Heart right ventricle (tissue), 16 donors: ENCODE measurements at regions not wholly inside any gene's neighbourhood (a gene's known extent, or its start where the extent isn't known, plus 50 kb on each side); places are given as distances from the start of the nearest gene placed in this dataset.
A peak's percentile ranks its signal among the peaks of the same experiment; 100 is the strongest.

Experiments
- ATAC-seq, 8 donors: fragments of 200-7000 bp; cut with Tn5 transposase; one replicate each; pipeline ENCODE4 v1.9.1; 2020; ENCODE audit warnings: mild to moderate bottlenecking in 8 of 8, moderate library complexity in 8 of 8, moderate number of reproducible peaks in 1 of 8
- DNase-seq, 2 donors: peaks; one replicate each; pipeline ENCODE4 v3.0.0-alpha.2; 2020
- H3K27ac ChIP-seq, 10 donors: fragments of 200-600 bp; sonication (generic) in 2 of 10; one replicate each; pipeline versions ENCODE4 v1.5.0 to v1.8.0; 2020 to 2022; ENCODE audit warnings: mild to moderate bottlenecking in 3 of 10
- H3K27me3 ChIP-seq, 7 donors: fragments of 200-600 bp; one replicate each; pipeline ENCODE4 v1.8.0; 2021 to 2022; ENCODE audit warnings: mild to moderate bottlenecking in 2 of 7
- H3K36me3 ChIP-seq, 9 donors: fragments of 200-600 bp; sonication (generic) in 1 of 9; one replicate each; pipeline versions ENCODE4 v1.5.0 to v1.8.0; 2020 to 2022; ENCODE audit warnings: mild to moderate bottlenecking in 2 of 9
- H3K4me1 ChIP-seq, 9 donors: fragments of 200-600 bp; sonication (generic) in 1 of 9; one replicate each; pipeline versions ENCODE4 v1.5.0 to v1.8.0; 2020 to 2022; ENCODE audit warnings: mild to moderate bottlenecking in 4 of 9
- H3K4me3 ChIP-seq, 10 donors: fragments of 200-600 bp; sonication (generic) in 2 of 10; one replicate each; pipeline versions ENCODE4 v1.5.0 to v1.8.0; 2020 to 2022; ENCODE audit warnings: mild to moderate bottlenecking in 7 of 10, moderate library complexity in 2 of 10
- H3K9me3 ChIP-seq, 11 donors: fragments of 200-600 bp in 10 of 11; sonication (generic) in 2 of 11; one replicate each; pipeline versions ENCODE4 v1.5.0 to v1.8.0; 2013 to 2022; ENCODE audit warnings: mild to moderate bottlenecking in 2 of 11, control low read depth in 1 of 11, moderate library complexity in 1 of 11
- WGBS, 2 donors: extraction: QIAGEN DNeasy Blood & Tissue Kit; methylation state at CpG; one replicate each; pipeline ENCODE4 v1.1.7; 2013; ENCODE audit warnings: inconsistent platforms in 1 of 2; 5-methylcytosine and 5-hydroxymethylcytosine counted together
- intact Hi-C, 10 donors: fragments of 100-400 bp; cut with DNase I; formaldehyde crosslinking; loops; one replicate each; pipeline versions ENCODE4 v1.11.1 to v1.14.2; 2022
- TF ChIP-seq, protein P1 (sequence below), 9 donors: fragments of 200-600 bp; sonication (generic) in 2 of 9; IDR thresholded peaks; one replicate each; pipeline versions ENCODE4 v1.5.0 to v1.8.0; 2021 to 2022; ENCODE audit warnings: antibody characterized with exemption in 9 of 9, mild to moderate bottlenecking in 5 of 9, moderate library complexity in 1 of 9
- donor health status: Arrhythmogenic right ventricular cardiomyopathy.
- donor health status: ischemic (EF 13 %, LVEDD 7.1; RV severe dilation, severe dysfunction).
- donor health status: healthy with polysubstance abuse.
- donor health status: DM: no; HTN: yes; CAD: no.
- donor health status: DM: no; HTN: no; CAD: no.
- donor health status: ischemic (EF 25% LVEDD 6.9; RV normal size, moderate dysfunction).
- donor health status: ischemic (EF 25% LVEDD 5.7; RV mildly dilated, moderate dysfunction).
- donor health status: healthy.
- donor health status: DM: yes; HTN: yes; CAD: no.
- donor health status: Ischemic cardiomyopathy.
- donor health status: ischemic (EF 35%, LVEDD 5.7; RV mildly dilated, moderate dysfunction).
- donor health status: nonischemic (EF 11% LVEDD 7.7; RV severe dilation, severe dysfunction).
- donor health status: DM: yes; HTN: yes; CAD: no.
- donor health status: PGD.
- donor health status: ischemic (EF 29% LVEDD 5.4; RV normal size, mild dysfunction).
- donor health status: nonischemic (EF 23%, LVEDD 6.1; RV moderate dilation, normal function).

GRCh38 chr21:43323244-43324005, 103.5 kb downstream of the SIK1 start:
- ATAC-seq (peak; percentile 61 to 92 (median 84)), DNase-seq (peak; percentile 76 to 81)
- TF ChIP-seq, protein P1, sequence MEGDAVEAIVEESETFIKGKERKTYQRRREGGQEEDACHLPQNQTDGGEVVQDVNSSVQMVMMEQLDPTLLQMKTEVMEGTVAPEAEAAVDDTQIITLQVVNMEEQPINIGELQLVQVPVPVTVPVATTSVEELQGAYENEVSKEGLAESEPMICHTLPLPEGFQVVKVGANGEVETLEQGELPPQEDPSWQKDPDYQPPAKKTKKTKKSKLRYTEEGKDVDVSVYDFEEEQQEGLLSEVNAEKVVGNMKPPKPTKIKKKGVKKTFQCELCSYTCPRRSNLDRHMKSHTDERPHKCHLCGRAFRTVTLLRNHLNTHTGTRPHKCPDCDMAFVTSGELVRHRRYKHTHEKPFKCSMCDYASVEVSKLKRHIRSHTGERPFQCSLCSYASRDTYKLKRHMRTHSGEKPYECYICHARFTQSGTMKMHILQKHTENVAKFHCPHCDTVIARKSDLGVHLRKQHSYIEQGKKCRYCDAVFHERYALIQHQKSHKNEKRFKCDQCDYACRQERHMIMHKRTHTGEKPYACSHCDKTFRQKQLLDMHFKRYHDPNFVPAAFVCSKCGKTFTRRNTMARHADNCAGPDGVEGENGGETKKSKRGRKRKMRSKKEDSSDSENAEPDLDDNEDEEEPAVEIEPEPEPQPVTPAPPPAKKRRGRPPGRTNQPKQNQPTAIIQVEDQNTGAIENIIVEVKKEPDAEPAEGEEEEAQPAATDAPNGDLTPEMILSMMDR (IDR thresholded peaks at IDR 0.05): no peak
- Histone ChIP-seq H3K36me3 (no peaks in the 10 kb centered on the region), H3K4me1 (peaks cover 0 to 26% (median 9%) of the 10 kb centered on the region in 9 donors), H3K4me3 (no peak overlapping the region), H3K27ac (peak overlapping the region in 6 of 10 donors; percentile 14 to 67 (median 42)), H3K27me3 (no peaks in the 10 kb centered on the region), H3K9me3 (peaks cover 0 to under 1% (median 0%) of the 10 kb centered on the region in 11 donors)
- WGBS, 2 donors: 58 to 65% methylated on average over 23 of the region's 23 CpGs
- intact Hi-C loops: loop anchor here in 2 of 10 donors (2.0 to 10.0 kb wide), 2 partner anchors 15 to 331 kb away; partner anchors contain the start of genes HSF2BP (in 1 of the 2) and RRP1B (in 1 of the 2)

DNA sequence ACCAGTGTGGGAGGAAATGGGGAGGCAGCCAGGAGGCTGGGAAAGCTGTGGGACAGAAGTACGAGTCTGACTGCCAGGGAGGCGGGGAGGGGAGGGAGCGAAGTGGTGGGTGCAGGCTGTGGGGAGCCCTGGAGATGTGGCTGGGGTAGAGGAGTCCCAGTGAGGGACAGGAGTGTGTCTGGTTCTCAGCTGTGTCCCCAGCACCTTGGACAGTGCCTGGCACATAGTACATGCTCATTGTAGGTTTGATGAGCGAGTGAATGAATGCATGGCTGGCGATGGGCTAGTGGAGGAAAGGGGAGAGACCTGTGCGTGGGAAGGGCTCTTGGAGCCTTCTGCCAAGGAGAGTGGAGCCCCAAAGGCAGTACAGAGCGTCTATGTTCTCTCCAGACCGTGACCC, 104.1 kb downstream of the SIK1 start:
- Histone ChIP-seq H3K27me3 (no peaks in the 10 kb centered on the region), H3K36me3 (no peaks in the 10 kb centered on the region), H3K4me1 (peaks cover 0 to 26% (median 9%) of the 10 kb centered on the region in 9 donors), H3K9me3 (peaks cover 0 to 7% (median 4%) of the 10 kb centered on the region in 11 donors), H3K27ac (peak overlapping the region in 6 of 10 donors; percentile 14 to 67 (median 42)), H3K4me3 (no peak overlapping the region)
- peak in 1 of 2 donors; percentile 12 for DNase-seq
- 72 to 78% methylated on average over 8 of the region's 8 CpGs for WGBS, 2 donors
- TF ChIP-seq, protein P1 (IDR thresholded peaks at IDR 0.05): no peak
- intact Hi-C loops: loop anchor here in 2 of 10 donors (2.0 to 10.0 kb wide), 2 partner anchors 14 to 332 kb away; partner anchors contain the start of genes HSF2BP (in 1 of the 2) and RRP1B (in 1 of the 2)
- peak in 6 of 8 donors; percentile 2 to 37 (median 12) for ATAC-seq

GRCh38 chr21:43322311-43322710, 104.6 kb downstream of the SIK1 start:
- intact Hi-C loops: loop anchor here in 2 of 10 donors (2.0 to 10.0 kb wide), 2 partner anchors 14 to 332 kb away; partner anchors contain the start of genes HSF2BP (in 1 of the 2) and RRP1B (in 1 of the 2)
- TF ChIP-seq, protein P1 (IDR thresholded peaks at IDR 0.05): no peak
- ATAC-seq (no peak), DNase-seq (peak in 1 of 2 donors; percentile 4)
- Histone ChIP-seq H3K36me3 (no peaks in the 10 kb centered on the region), H3K27ac (no peak overlapping the region), H3K4me3 (no peak overlapping the region), H3K27me3 (peaks cover 0 to 2% (median 0%) of the 10 kb centered on the region in 7 donors), H3K9me3 (peaks cover 0 to 12% (median 4%) of the 10 kb centered on the region in 11 donors), H3K4me1 (peaks cover 0 to 26% (median 9%) of the 10 kb centered on the region in 9 donors)
- WGBS, 2 donors: 91 to 92% methylated on average over 17 of the region's 17 CpGs

DNA sequence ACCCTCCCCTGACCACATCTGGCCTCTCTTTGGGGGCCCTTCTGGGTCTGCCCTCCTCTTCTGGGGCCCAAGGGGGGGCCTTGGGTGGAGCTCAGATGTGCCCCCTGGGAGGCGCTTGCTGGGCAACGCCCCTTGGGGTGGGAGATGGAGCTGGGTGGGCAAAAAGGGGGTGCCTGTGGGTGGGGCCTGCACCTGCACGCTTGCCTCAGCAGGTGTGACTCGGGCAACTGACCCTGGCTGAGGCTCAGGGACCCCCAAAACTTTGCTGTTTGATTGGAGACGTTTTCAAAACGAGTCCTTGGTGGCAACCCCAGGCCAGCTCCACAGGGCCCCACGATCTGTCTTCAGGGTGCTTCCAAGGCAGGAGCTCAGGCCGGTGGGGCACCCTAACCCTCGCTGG, 105.3 kb downstream of the SIK1 start:
- WGBS, 2 donors: 92 to 98% methylated on average over 9 of the region's 9 CpGs

More for the DNA sequence above, 105.3 kb downstream of the SIK1 start:
- Histone ChIP-seq H3K36me3 (no peaks in the 10 kb centered on the region), H3K9me3 (peaks cover 0 to 19% (median 4%) of the 10 kb centered on the region in 11 donors), H3K27ac (peak overlapping the region in 1 of 10 donors; percentile 75), H3K27me3 (peaks cover 0 to 5% (median 0%) of the 10 kb centered on the region in 7 donors), H3K4me1 (peaks cover 0 to 26% (median 9%) of the 10 kb centered on the region in 9 donors), H3K4me3 (no peak overlapping the region)
- intact Hi-C loops: loop anchor here in 2 of 10 donors (2.0 to 10.0 kb wide), 2 partner anchors 13 to 333 kb away; partner anchors contain the start of genes HSF2BP (in 1 of the 2) and RRP1B (in 1 of the 2)
- TF ChIP-seq, protein P1 (IDR thresholded peaks at IDR 0.05): no peak
- ATAC-seq: no peak
- DNase-seq: peak in 1 of 2 donors; percentile 8
